ENCODE measurements at regions not wholly inside any gene's neighbourhood (a gene's known extent, or its start where the extent isn't known, plus 50 kb on each side); places are given as distances from the start of the nearest gene placed in this dataset.

DNA sequence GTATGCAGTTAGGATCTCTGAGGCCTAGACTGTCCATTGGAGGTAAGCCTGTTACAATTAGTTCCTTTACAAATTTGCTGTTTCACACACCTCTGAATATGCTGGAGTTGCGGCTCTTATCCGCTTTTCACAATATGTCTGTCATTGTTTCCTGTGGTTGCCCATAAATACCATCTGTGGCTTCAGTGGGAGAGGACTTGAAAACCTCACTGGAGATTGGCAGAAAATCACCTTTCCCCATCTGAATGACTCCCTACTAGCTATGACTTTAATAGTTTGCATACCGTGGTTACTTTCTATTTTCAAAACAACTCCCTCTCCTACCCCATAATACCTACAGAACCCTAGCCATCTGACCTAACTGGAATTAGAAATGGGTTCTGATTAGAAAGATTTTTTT lies 454.3 kb downstream of the PCDH17 start:
- Histone ChIP-seq H3K4me3 (ENCODE audit: low read depth, low read length) (no peak overlapping the region), H3K36me3 (ENCODE audit: control insufficient read depth, insufficient read depth, low read length) (no peaks in the 10 kb centered on the region), H3K27me3 (ENCODE audit: control insufficient read depth, insufficient read depth, low read length) (no peaks in the 10 kb centered on the region), H3K4me1 (ENCODE audit: control insufficient read depth, insufficient read depth, low read length) (no peaks in the 10 kb centered on the region), H3K27ac (ENCODE audit: low read depth, low read length) (no peak overlapping the region), H3K9ac (ENCODE audit: low read length) (no peak overlapping the region), H3K9me3 (ENCODE audit: control insufficient read depth, insufficient read depth, low read depth, low read length) (no peaks in the 10 kb centered on the region)

- H3K27ac ChIP-seq (ENCODE audit: low read depth, low read length) = no peak overlapping the region
- no peaks in the 10 kb centered on the region for H3K4me1 ChIP-seq (ENCODE audit: control insufficient read depth, insufficient read depth, low read length)
- no peak overlapping the region for H3K4me3 ChIP-seq (ENCODE audit: low read depth, low read length)
- no peaks in the 10 kb centered on the region for H3K27me3 ChIP-seq (ENCODE audit: control insufficient read depth, insufficient read depth, low read length)
- H3K9ac ChIP-seq (ENCODE audit: low read length) = no peak overlapping the region
- no peaks in the 10 kb centered on the region for H3K9me3 ChIP-seq (ENCODE audit: control insufficient read depth, insufficient read depth, low read depth, low read length)
- H3K36me3 ChIP-seq (ENCODE audit: control insufficient read depth, insufficient read depth, low read length) = no peaks in the 10 kb centered on the region
These were observed 456.0 kb downstream of the PCDH17 start for GRCh38 chr13:58087566-58087965.

DNA sequence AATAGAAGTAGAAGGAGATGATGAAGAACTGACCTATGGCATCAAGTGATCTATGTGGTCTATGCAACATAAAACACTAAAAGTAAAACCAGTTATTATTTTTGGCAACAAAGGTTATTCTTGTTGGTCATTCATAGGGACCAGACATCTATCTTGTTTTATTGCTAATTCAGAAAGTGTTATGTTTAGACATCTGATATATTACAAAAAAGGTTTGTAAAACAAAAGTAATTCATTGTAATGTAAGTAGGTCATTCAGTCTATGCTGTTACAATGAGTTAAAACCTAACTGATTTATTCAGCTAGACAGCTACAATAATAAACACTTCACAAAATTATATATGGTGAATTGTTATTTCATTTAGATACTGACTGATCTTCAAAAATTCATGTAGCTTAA lies 461.9 kb downstream of the PCDH17 start:
- Histone ChIP-seq H3K36me3 (ENCODE audit: control insufficient read depth, insufficient read depth, low read length) (no peaks in the 10 kb centered on the region), H3K4me3 (ENCODE audit: low read depth, low read length) (no peak overlapping the region), H3K9me3 (ENCODE audit: control insufficient read depth, insufficient read depth, low read depth, low read length) (0 out of 2 replicates have a peak, but pooled peaks cover 3% of the 10 kb centered on the region), H3K4me1 (ENCODE audit: control insufficient read depth, insufficient read depth, low read length) (no peaks in the 10 kb centered on the region), H3K27ac (ENCODE audit: low read depth, low read length) (no peak overlapping the region), H3K27me3 (ENCODE audit: control insufficient read depth, insufficient read depth, low read length) (no peaks in the 10 kb centered on the region), H3K9ac (ENCODE audit: low read length) (no peak overlapping the region)

DNA sequence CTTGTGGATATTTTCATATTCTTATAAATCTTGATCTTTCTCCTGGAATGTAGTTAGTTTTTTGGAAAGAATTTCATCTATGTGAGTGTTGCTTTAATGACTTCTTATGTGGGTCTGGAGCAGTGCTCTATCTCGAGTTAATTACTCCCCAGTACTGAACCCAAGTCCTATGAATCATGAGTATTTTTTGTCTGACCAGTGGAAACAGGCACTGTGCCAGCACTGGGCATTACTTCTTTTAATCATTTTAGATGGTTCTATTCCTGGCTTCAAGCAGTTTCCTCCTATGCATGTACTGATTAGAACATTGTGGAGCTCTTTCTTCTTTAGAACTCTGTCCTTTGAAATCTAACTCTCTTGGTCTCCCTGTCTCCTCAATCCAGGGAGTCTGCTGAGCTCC lies 466.3 kb downstream of the PCDH17 start:
- Histone ChIP-seq H3K9ac (ENCODE audit: low read length) (no peak overlapping the region), H3K9me3 (ENCODE audit: control insufficient read depth, insufficient read depth, low read depth, low read length) (0 out of 2 replicates have a peak, but pooled peaks cover 3% of the 10 kb centered on the region), H3K27ac (ENCODE audit: low read depth, low read length) (no peak overlapping the region), H3K4me3 (ENCODE audit: low read depth, low read length) (no peak overlapping the region), H3K4me1 (ENCODE audit: control insufficient read depth, insufficient read depth, low read length) (no peaks in the 10 kb centered on the region), H3K36me3 (ENCODE audit: control insufficient read depth, insufficient read depth, low read length) (no peaks in the 10 kb centered on the region), H3K27me3 (ENCODE audit: control insufficient read depth, insufficient read depth, low read length) (no peaks in the 10 kb centered on the region)

- no peak overlapping the region for H3K27ac ChIP-seq (ENCODE audit: low read depth, low read length)
- H3K36me3 ChIP-seq (ENCODE audit: control insufficient read depth, insufficient read depth, low read length) = no peaks in the 10 kb centered on the region
- no peaks in the 10 kb centered on the region for H3K27me3 ChIP-seq (ENCODE audit: control insufficient read depth, insufficient read depth, low read length)
- no peak overlapping the region for H3K9ac ChIP-seq (ENCODE audit: low read length)
- H3K9me3 ChIP-seq (ENCODE audit: control insufficient read depth, insufficient read depth, low read depth, low read length) = no peaks in the 10 kb centered on the region
- H3K4me1 ChIP-seq (ENCODE audit: control insufficient read depth, insufficient read depth, low read length) = no peaks in the 10 kb centered on the region
- no peak overlapping the region for H3K4me3 ChIP-seq (ENCODE audit: low read depth, low read length)
These were observed 487.8 kb downstream of the PCDH17 start for GRCh38 chr13:58119351-58119750.

GRCh38 chr13:58119804-58120203 lies 488.3 kb downstream of the PCDH17 start:
- H3K9me3 ChIP-seq (ENCODE audit: control insufficient read depth, insufficient read depth, low read depth, low read length) = no peaks in the 10 kb centered on the region
- H3K4me1 ChIP-seq (ENCODE audit: control insufficient read depth, insufficient read depth, low read length) = no peaks in the 10 kb centered on the region
- H3K27me3 ChIP-seq (ENCODE audit: control insufficient read depth, insufficient read depth, low read length) = no peaks in the 10 kb centered on the region
- H3K9ac ChIP-seq (ENCODE audit: low read length) = no peak overlapping the region
- H3K4me3 ChIP-seq (ENCODE audit: low read depth, low read length) = no peak overlapping the region
- no peak overlapping the region for H3K27ac ChIP-seq (ENCODE audit: low read depth, low read length)
- no peaks in the 10 kb centered on the region for H3K36me3 ChIP-seq (ENCODE audit: control insufficient read depth, insufficient read depth, low read length)

- Histone ChIP-seq H3K27ac (ENCODE audit: low read depth, low read length) (no peak overlapping the region), H3K9me3 (ENCODE audit: control insufficient read depth, insufficient read depth, low read depth, low read length) (0 out of 2 replicates have a peak, but pooled peaks cover 3% of the 10 kb centered on the region), H3K36me3 (ENCODE audit: control insufficient read depth, insufficient read depth, low read length) (no peaks in the 10 kb centered on the region), H3K27me3 (ENCODE audit: control insufficient read depth, insufficient read depth, low read length) (no peaks in the 10 kb centered on the region), H3K4me1 (ENCODE audit: control insufficient read depth, insufficient read depth, low read length) (no peaks in the 10 kb centered on the region), H3K4me3 (ENCODE audit: low read depth, low read length) (no peak overlapping the region), H3K9ac (ENCODE audit: low read length) (no peak overlapping the region)
These were observed 495.0 kb downstream of the PCDH17 start for GRCh38 chr13:58126496-58126895.

DNA sequence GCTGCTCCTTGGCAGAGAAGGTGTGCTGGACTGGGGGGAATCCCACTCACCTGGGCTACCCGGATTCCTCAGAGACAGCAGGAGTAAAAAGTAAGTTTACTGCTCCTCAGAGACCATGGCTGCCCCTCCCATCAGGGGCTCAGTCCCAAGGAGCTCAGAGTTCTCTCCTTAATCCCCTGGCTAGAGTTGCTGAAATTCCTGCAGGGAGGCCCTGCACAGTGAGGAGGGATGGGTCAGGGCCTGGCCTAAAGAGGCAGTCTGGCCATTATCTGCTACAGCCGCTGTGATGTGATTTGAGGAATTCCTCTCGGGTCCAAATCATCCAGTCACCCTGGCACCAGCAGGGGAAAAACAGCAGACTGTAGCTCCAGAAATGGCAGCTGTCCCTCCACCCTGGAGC lies 502.5 kb downstream of the PCDH17 start:
- H3K4me3 ChIP-seq (ENCODE audit: low read depth, low read length) = no peak overlapping the region
- H3K9me3 ChIP-seq (ENCODE audit: control insufficient read depth, insufficient read depth, low read depth, low read length) = 0 out of 2 replicates have a peak, but pooled peaks cover 3% of the 10 kb centered on the region
- no peak overlapping the region for H3K9ac ChIP-seq (ENCODE audit: low read length)
- H3K27me3 ChIP-seq (ENCODE audit: control insufficient read depth, insufficient read depth, low read length) = no peaks in the 10 kb centered on the region
- no peak overlapping the region for H3K27ac ChIP-seq (ENCODE audit: low read depth, low read length)
- H3K36me3 ChIP-seq (ENCODE audit: control insufficient read depth, insufficient read depth, low read length) = no peaks in the 10 kb centered on the region
- no peaks in the 10 kb centered on the region for H3K4me1 ChIP-seq (ENCODE audit: control insufficient read depth, insufficient read depth, low read length)

- no peaks in the 10 kb centered on the region for H3K4me1 ChIP-seq (ENCODE audit: control insufficient read depth, insufficient read depth, low read length)
- H3K27me3 ChIP-seq (ENCODE audit: control insufficient read depth, insufficient read depth, low read length) = no peaks in the 10 kb centered on the region
- no peak overlapping the region for H3K4me3 ChIP-seq (ENCODE audit: low read depth, low read length)
- no peak overlapping the region for H3K27ac ChIP-seq (ENCODE audit: low read depth, low read length)
- H3K9me3 ChIP-seq (ENCODE audit: control insufficient read depth, insufficient read depth, low read depth, low read length) = 0 out of 2 replicates have a peak, but pooled peaks cover 3% of the 10 kb centered on the region
- no peak overlapping the region for H3K9ac ChIP-seq (ENCODE audit: low read length)
- no peaks in the 10 kb centered on the region for H3K36me3 ChIP-seq (ENCODE audit: control insufficient read depth, insufficient read depth, low read length)
These were observed 503.0 kb downstream of the PCDH17 start for GRCh38 chr13:58134525-58134924.

- no peak overlapping the region for H3K9ac ChIP-seq (ENCODE audit: low read length)
- H3K36me3 ChIP-seq (ENCODE audit: control insufficient read depth, insufficient read depth, low read length) = no peaks in the 10 kb centered on the region
- H3K4me1 ChIP-seq (ENCODE audit: control insufficient read depth, insufficient read depth, low read length) = no peaks in the 10 kb centered on the region
These were observed 511.4 kb downstream of the PCDH17 start for GRCh38 chr13:58142952-58143351.

DNA sequence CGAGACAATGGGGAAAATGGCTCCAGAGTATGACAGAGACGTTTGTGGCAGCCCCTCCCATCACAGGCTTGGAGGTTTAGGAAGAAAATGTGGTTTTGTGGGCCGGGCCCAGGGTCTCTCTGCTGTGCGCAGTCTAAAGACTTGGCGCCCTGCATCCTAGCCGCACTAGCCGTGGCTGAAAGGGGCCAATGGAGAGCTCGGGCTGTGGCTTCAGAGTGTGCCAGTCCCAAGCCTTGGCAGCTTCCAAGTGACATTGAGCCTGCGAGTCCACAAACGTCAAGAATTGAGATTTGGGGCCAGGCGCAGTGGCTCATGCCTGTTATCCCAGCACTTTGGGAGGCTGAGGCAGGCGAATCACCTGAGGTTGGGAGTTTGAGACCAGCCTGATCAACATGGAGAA lies 513.1 kb downstream of the PCDH17 start:
- Histone ChIP-seq H3K36me3 (ENCODE audit: control insufficient read depth, insufficient read depth, low read length) (no peaks in the 10 kb centered on the region), H3K4me1 (ENCODE audit: control insufficient read depth, insufficient read depth, low read length) (no peaks in the 10 kb centered on the region), H3K27me3 (ENCODE audit: control insufficient read depth, insufficient read depth, low read length) (no peaks in the 10 kb centered on the region), H3K9me3 (ENCODE audit: control insufficient read depth, insufficient read depth, low read depth, low read length) (peaks cover 24% of the 10 kb centered on the region), H3K4me3 (ENCODE audit: low read depth, low read length) (no peak overlapping the region), H3K27ac (ENCODE audit: low read depth, low read length) (no peak overlapping the region), H3K9ac (ENCODE audit: low read length) (no peak overlapping the region)

More at GRCh38 chr13:58142952-58143351, 511.4 kb downstream of the PCDH17 start:
- no peaks in the 10 kb centered on the region for H3K27me3 ChIP-seq (ENCODE audit: control insufficient read depth, insufficient read depth, low read length)
- H3K4me3 ChIP-seq (ENCODE audit: low read depth, low read length) = no peak overlapping the region
- peaks cover 24% of the 10 kb centered on the region for H3K9me3 ChIP-seq (ENCODE audit: control insufficient read depth, insufficient read depth, low read depth, low read length)
- H3K27ac ChIP-seq (ENCODE audit: low read depth, low read length) = no peak overlapping the region

DNA sequence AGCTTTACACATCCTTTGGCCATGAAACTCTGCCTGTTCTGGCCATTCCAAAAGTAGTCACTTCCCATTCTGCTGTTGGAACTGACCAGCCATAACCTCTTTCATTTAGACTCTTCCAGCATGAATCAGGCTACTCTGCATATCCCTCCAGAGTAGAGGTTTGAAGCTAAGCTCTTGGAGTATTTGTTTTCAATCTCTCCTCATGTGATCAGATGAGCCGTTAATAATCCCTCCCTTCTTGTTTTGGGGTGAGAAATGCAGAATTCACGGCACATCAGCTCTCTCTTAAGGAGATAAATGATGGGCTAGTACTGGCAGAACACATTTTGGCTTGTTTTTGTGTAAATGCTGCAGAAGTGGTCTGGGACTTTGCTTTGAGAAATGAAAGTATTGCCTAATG lies 519.9 kb downstream of the PCDH17 start:
- Histone ChIP-seq H3K36me3 (ENCODE audit: control insufficient read depth, insufficient read depth, low read length) (no peaks in the 10 kb centered on the region), H3K9me3 (ENCODE audit: control insufficient read depth, insufficient read depth, low read depth, low read length) (no peaks in the 10 kb centered on the region), H3K4me1 (ENCODE audit: control insufficient read depth, insufficient read depth, low read length) (no peaks in the 10 kb centered on the region), H3K9ac (ENCODE audit: low read length) (no peak overlapping the region), H3K4me3 (ENCODE audit: low read depth, low read length) (no peak overlapping the region), H3K27ac (ENCODE audit: low read depth, low read length) (no peak overlapping the region), H3K27me3 (ENCODE audit: control insufficient read depth, insufficient read depth, low read length) (no peaks in the 10 kb centered on the region)
